HG03103 (cell line): ENCODE measurements at regions not wholly inside any gene's neighbourhood (a gene's known extent, or its start where the extent isn't known, plus 50 kb on each side); places are given as distances from the start of the nearest gene placed in this dataset.

Experiments
- ATAC-seq: cut with Tn5 transposase; IDR thresholded peaks from one replicate; pipeline ENCODE4 v1.9.1; 2021; ENCODE audit warnings: low read depth; ENCODE audit not compliant: unreplicated experiment

- ATAC-seq, result no peak
Measured at GRCh38 chr9:90379771-90380170, 262.9 kb downstream of the DIRAS2 start.

- no peak for ATAC-seq
Measured at GRCh38 chr9:90385146-90385545, 257.5 kb downstream of the DIRAS2 start.

GRCh38 chr9:90393365-90394152 is 249.1 kb downstream of the DIRAS2 start:
- no peak for ATAC-seq

GRCh38 chr9:90394871-90395270 is 247.8 kb downstream of the DIRAS2 start:
- no peak for ATAC-seq

- ATAC-seq, result no peak
Measured at GRCh38 chr9:90400091-90400490, 242.5 kb downstream of the DIRAS2 start.

GRCh38 chr9:90408659-90409058 is 234.0 kb downstream of the DIRAS2 start:
- no peak for ATAC-seq

- ATAC-seq, result no peak
Measured at GRCh38 chr9:90419221-90419851, 223.3 kb downstream of the DIRAS2 start.

- no peak for ATAC-seq
Measured at GRCh38 chr9:90420211-90420610, 222.4 kb downstream of the DIRAS2 start.

- ATAC-seq, result no peak
Measured at GRCh38 chr9:90420768-90421513, 221.7 kb downstream of the DIRAS2 start.

GRCh38 chr9:90421786-90422185 is 220.8 kb downstream of the DIRAS2 start:
- ATAC-seq, result no peak

GRCh38 chr9:90423661-90424193 is 218.9 kb downstream of the DIRAS2 start:
- no peak for ATAC-seq

GRCh38 chr9:90428517-90428916 is 214.1 kb downstream of the DIRAS2 start:
- no peak for ATAC-seq

- ATAC-seq, result no peak
Measured at GRCh38 chr9:90432951-90433350, 209.7 kb downstream of the DIRAS2 start.

- no peak for ATAC-seq
Measured at GRCh38 chr9:90433398-90433941, 209.2 kb downstream of the DIRAS2 start.

GRCh38 chr9:90441814-90442213 is 200.8 kb downstream of the DIRAS2 start:
- ATAC-seq, result no peak

GRCh38 chr9:90442723-90443122 is 199.9 kb downstream of the DIRAS2 start:
- no peak for ATAC-seq

GRCh38 chr9:90444609-90445204 is 197.9 kb downstream of the DIRAS2 start:
- ATAC-seq, result no peak

GRCh38 chr9:90445391-90445790 is 197.2 kb downstream of the DIRAS2 start:
- ATAC-seq, result no peak

GRCh38 chr9:90446200-90446948 is 196.2 kb downstream of the DIRAS2 start:
- no peak for ATAC-seq

- ATAC-seq, result no peak
Measured at GRCh38 chr9:90447773-90448172, 194.9 kb downstream of the DIRAS2 start.
